Tibial artery (tissue), 4 donors: ENCODE measurements at regions not wholly inside any gene's neighbourhood (a gene's known extent, or its start where the extent isn't known, plus 50 kb on each side); places are given as distances from the start of the nearest gene placed in this dataset.

ENCODE experiments used
- DNase-seq, 2 donors: peaks; one replicate each; pipeline ENCODE4 v3.0.0-alpha.2; 2019
- H3K27ac ChIP-seq, 2 donors: fragments of 200-600 bp; sonication (generic) in 1 of 2; 1 replicate in 1 of 2; 2 replicates in 1 of 2; pipeline ENCODE4 v1.5.1; 2018 to 2019; ENCODE audit warnings: mild to moderate bottlenecking in 1 of 2
- H3K27me3 ChIP-seq, 2 donors: fragments of 200-600 bp; sonication (generic) in 1 of 2; one replicate each; pipeline versions ENCODE4 v1.5.1 to v1.6.0; 2016 to 2019
- H3K36me3 ChIP-seq, 3 donors: fragments of 200-600 bp; sonication (generic) in 2 of 3; one replicate each; pipeline ENCODE4 v1.5.1; 2016 to 2019; ENCODE audit warnings: mild to moderate bottlenecking in 2 of 3
- H3K4me1 ChIP-seq, 4 donors: fragments of 200-600 bp; sonication (generic) in 2 of 4; 1 replicate in 3 of 4; 2 replicates in 1 of 4; pipeline ENCODE4 v1.5.1; 2016 to 2019
- H3K4me3 ChIP-seq, 2 donors: fragments of 200-600 bp; sonication (generic) in 1 of 2; 1 replicate in 1 of 2; 2 replicates in 1 of 2; pipeline ENCODE4 v1.5.1; 2018 to 2019; ENCODE audit warnings: mild to moderate bottlenecking in 2 of 2
- H3K9me3 ChIP-seq, 3 donors: fragments of 200-600 bp; sonication (generic) in 1 of 3; one replicate each; pipeline ENCODE4 v1.5.1; 2016 to 2019
- intact Hi-C: fragments of 100-400 bp; cut with DNase I; formaldehyde crosslinking; loops from one replicate; pipeline ENCODE4 v1.15.0; 2023; ENCODE audit warnings: low total_unique reads
- TF ChIP-seq, protein P1 (sequence below), 2 experiments: fragments of 200-600 bp in 1 of 2; fragments of 450-650 bp in 1 of 2; IDR thresholded peaks; one replicate each; pipeline ENCODE4 v1.5.1; 2017 to 2019; ENCODE audit warnings: antibody characterized with exemption in 2 of 2, mild to moderate bottlenecking in 1 of 2, moderate library complexity in 1 of 2

DNA sequence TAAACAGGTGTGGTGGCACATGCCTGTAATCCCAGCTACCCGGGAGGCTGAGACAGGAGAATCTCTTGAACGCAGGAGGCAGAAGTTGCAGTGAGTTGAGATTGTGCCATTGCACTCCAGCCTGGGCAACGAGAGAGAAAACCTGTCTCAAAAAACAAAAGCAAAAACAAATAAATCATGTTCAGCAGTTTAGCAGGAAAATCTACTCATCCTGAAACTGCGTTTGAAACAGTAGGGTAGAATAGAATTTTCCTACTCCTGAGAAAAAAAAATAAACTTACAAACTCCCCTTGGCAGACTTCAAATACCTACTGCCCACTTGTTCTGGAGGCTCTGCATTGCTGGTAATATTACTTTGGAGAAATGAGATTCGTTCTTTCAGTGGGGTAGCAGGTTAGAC, 367.7 kb downstream of the GADD45G start:
- no peak for DNase-seq

GRCh38 chr9:89974582-89974981, 369.8 kb downstream of the GADD45G start:
- no peaks in the 10 kb centered on the region for H3K27me3 ChIP-seq
- no peaks in the 10 kb centered on the region for H3K36me3 ChIP-seq
- TF ChIP-seq, protein P1, sequence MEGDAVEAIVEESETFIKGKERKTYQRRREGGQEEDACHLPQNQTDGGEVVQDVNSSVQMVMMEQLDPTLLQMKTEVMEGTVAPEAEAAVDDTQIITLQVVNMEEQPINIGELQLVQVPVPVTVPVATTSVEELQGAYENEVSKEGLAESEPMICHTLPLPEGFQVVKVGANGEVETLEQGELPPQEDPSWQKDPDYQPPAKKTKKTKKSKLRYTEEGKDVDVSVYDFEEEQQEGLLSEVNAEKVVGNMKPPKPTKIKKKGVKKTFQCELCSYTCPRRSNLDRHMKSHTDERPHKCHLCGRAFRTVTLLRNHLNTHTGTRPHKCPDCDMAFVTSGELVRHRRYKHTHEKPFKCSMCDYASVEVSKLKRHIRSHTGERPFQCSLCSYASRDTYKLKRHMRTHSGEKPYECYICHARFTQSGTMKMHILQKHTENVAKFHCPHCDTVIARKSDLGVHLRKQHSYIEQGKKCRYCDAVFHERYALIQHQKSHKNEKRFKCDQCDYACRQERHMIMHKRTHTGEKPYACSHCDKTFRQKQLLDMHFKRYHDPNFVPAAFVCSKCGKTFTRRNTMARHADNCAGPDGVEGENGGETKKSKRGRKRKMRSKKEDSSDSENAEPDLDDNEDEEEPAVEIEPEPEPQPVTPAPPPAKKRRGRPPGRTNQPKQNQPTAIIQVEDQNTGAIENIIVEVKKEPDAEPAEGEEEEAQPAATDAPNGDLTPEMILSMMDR (IDR thresholded peaks at IDR 0.05), result no peak
- DNase-seq, result no peak
- intact Hi-C loops, result no loop called here
- no peak overlapping the region for H3K4me3 ChIP-seq
- no peaks in the 10 kb centered on the region for H3K9me3 ChIP-seq
- no peaks in the 10 kb centered on the region for H3K4me1 ChIP-seq
- no peak overlapping the region for H3K27ac ChIP-seq

More for the DNA sequence above, 367.7 kb downstream of the GADD45G start:
- Histone ChIP-seq H3K9me3 (no peaks in the 10 kb centered on the region), H3K36me3 (no peaks in the 10 kb centered on the region), H3K27ac (no peak overlapping the region), H3K4me1 (no peaks in the 10 kb centered on the region), H3K4me3 (no peak overlapping the region), H3K27me3 (no peaks in the 10 kb centered on the region)
- intact Hi-C loops, result no loop called here
- TF ChIP-seq, protein P1 (IDR thresholded peaks at IDR 0.05), result no peak

DNA sequence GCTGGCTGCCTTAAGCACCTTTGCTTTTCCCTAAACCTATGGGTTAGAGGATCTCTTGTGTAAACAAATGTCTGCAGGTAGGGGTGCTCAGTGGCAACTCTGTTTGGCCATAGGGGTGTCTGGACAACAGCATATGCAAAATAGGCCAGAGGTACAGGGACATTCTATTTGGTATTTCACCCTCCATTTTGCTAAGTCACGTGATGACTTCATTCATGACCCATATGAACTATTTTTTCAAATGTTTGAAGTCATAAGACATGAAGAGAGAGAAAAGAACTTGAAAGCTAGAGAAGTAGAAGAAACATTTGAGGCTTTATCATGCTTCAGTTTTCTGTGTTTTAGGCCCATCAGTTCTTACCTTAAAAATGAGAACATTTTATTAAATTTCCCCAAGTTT, 370.2 kb downstream of the GADD45G start:
- H3K27me3 ChIP-seq, result no peaks in the 10 kb centered on the region
- no peaks in the 10 kb centered on the region for H3K4me1 ChIP-seq
- DNase-seq, result no peak
- no peak overlapping the region for H3K4me3 ChIP-seq
- H3K27ac ChIP-seq, result no peak overlapping the region
- TF ChIP-seq, protein P1 (IDR thresholded peaks at IDR 0.05), result no peak
- no peaks in the 10 kb centered on the region for H3K36me3 ChIP-seq
- intact Hi-C loops, result no loop called here
- H3K9me3 ChIP-seq, result no peaks in the 10 kb centered on the region

GRCh38 chr9:89975630-89976029, 370.8 kb downstream of the GADD45G start:
- TF ChIP-seq, protein P1 (IDR thresholded peaks at IDR 0.05), result no peak
- intact Hi-C loops, result no loop called here
- no peak overlapping the region for H3K27ac ChIP-seq
- H3K36me3 ChIP-seq, result no peaks in the 10 kb centered on the region
- H3K27me3 ChIP-seq, result no peaks in the 10 kb centered on the region
- no peaks in the 10 kb centered on the region for H3K9me3 ChIP-seq
- H3K4me1 ChIP-seq, result no peaks in the 10 kb centered on the region
- H3K4me3 ChIP-seq, result no peak overlapping the region
- no peak for DNase-seq

DNA sequence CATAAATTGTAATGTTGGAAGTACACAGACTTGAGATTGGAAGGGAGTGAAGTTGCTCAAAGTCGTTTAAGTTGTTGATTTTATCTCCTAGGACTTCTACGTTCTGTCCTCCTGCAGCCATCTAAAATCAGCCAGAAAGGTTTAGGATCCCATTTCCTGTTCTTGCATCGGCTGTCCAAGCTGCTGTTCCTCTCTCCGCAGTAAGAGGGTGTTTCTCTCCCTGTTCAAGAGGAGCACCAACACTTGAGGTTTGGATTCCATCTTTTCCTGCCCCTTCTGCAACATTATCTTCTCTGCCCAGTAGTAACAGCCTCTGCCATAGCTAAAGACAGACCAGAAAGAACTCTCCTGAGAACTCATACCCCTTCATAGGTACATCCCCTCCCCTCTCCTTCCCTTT, 373.4 kb downstream of the GADD45G start:
- H3K36me3 ChIP-seq, result no peaks in the 10 kb centered on the region
- intact Hi-C loops, result no loop called here
- DNase-seq, result no peak

More for the DNA sequence above, 373.4 kb downstream of the GADD45G start:
- no peaks in the 10 kb centered on the region for H3K9me3 ChIP-seq
- TF ChIP-seq, protein P1 (IDR thresholded peaks at IDR 0.05), result peak; percentile 39 to 43
- no peak overlapping the region for H3K4me3 ChIP-seq
- no peaks in the 10 kb centered on the region for H3K27me3 ChIP-seq
- no peaks in the 10 kb centered on the region for H3K4me1 ChIP-seq
- H3K27ac ChIP-seq, result no peak overlapping the region
